T-helper 22 cell (primary cell): ENCODE measurements at regions not wholly inside any gene's neighbourhood (a gene's known extent, or its start where the extent isn't known, plus 50 kb on each side); places are given as distances from the start of the nearest gene placed in this dataset.

Source experiments
- DNase-seq: peaks from one replicate; pipeline ENCODE4 v3.0.0-alpha.2; 2020; ENCODE audit warnings: low read depth

GRCh38 chr6:166692723-166693302 is 65.8 kb upstream of the RPS6KA2 start:
- DNase-seq = no peak

- DNase-seq = no peak
Measured at GRCh38 chr6:166691746-166692145, 64.7 kb upstream of the RPS6KA2 start.

GRCh38 chr6:166691199-166691598 is 64.1 kb upstream of the RPS6KA2 start:
- DNase-seq = no peak

DNA sequence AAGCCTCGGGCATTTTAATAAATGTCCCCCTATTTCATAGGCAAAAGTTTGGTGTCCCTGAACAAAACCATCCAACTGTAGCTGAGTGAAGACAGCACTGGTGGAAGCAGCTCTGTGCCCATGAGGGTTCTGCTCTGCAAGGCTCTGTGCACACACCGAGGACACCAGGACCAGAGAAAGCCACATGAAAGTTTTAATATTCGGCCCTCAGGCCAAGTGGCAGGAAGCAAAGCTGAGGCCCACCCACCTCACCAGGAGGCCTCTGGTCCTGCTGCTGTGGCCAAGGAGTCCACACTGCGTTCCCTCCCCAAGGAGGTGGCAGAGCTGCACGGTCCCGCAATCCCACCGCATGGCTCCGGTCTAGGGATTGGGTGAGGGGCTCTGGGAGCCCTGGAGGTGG is 62.6 kb upstream of the RPS6KA2 start:
- no peak for DNase-seq

GRCh38 chr6:166688901-166689300 is 61.9 kb upstream of the RPS6KA2 start:
- no peak for DNase-seq

DNA sequence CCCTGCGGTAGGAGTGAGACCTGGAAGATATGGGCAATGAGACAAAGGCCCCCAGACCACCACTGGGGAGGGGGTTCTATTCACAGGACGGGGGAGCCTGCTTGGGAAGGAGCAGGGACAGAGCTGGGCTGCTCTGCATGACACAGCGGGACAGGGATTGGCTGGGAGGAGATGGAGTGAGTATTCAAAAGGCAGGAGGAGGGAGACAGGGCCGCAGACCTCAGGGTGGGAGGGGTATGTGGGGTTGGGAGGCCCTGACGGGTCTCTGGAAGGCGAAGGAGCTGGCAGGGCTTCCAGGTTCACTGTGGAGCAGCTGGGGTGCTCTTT is 60.8 kb upstream of the RPS6KA2 start:
- no peak for DNase-seq

DNA sequence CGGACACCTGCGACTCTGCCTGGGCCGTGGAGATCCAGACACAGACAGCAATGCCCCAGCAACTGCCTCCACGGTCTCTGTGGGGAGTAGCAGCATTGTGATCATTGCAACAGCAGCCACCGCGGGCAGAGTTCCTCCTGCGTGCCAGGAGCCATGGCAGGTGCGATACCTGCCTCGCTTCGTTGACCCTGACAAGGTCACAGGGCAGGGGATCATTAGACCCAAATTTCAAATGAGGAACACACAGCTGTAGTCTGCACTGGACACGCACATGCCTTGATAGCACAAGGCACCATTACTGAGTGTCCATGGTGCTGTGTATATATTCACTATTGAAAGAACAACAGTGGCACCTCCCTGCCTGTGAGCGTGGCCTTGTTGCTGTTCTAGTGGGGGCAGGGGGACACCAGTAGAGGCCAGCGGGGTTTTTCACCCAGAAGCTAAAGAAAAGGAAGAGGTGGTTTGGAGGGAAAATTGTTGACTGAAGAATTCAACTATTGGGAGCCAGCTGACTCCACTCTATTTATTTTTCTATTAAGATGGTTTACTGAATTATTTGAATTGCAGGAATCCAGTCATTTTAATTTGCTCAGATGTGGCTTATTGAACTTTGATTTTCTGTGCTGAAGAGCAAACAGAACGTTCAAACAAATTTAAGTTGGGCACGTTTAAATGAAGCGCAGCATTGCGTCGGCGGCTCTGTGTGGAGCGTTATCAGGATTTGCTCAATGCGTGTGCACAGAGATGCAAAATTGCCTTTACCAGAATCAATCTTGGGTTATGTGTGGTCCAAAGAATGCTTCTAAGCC is 60.2 kb upstream of the RPS6KA2 start:
- DNase-seq = no peak

GRCh38 chr6:166686317-166686716 is 59.3 kb upstream of the RPS6KA2 start:
- no peak for DNase-seq

GRCh38 chr6:166684866-166685265 is 57.8 kb upstream of the RPS6KA2 start:
- DNase-seq = no peak

DNA sequence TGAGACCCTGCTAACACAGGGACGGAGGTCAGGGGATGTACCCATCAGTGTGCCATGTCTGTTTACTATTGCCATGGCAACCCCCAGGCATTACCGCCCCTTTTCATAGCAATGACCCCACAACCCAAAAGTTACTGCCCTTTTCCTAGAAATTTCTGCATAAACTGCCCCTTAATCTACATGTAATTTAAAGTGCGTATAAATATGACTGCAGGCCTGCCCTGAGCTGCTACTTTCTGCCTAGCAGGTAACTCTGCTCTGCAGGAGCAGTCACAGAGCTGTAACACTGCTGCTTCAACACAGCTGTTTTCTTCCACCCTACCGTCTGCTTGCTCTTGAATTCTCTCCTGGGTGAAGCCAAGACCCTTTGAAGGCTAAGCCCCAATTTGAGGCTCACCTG is 57.1 kb upstream of the RPS6KA2 start:
- no peak for DNase-seq

DNA sequence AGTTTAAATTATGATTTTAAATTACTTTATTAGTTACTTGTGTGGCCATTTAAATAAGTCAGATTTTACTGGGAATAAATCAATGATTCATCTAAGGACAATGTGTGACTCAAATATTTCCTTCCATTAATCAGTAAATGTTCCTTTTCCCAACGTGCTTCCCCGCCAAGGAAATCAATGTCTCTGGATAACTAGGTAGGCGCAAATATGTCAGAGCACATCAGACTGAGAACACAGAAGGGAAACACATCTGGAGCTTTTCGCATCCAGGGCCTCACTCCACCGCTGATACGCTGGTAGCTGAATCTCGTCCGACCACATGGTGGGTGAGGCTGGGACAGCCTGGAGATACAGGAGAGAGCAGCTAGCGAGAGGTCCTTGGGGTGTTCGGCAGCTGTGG is 56.4 kb upstream of the RPS6KA2 start:
- no peak for DNase-seq

DNA sequence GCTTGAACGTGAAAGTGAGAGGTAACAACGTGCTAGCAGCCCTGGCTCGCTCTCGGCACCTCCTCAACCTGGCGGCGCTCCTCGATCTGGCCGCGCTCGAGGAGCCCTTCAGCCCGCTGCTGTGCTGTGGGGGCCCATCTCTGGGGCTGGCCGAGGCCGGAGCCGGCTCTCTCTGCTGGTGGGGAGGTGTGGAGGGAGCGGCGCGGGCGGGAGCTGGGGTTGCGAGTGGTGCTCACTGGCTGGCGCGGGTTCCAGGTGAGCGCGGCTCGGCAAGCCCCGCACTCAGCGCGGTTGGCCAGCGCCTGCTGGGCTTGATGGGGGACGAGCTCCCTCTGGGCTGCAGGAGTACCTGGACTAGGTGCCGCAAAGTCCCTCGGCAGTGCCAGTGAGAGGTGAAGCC is 52.5 kb upstream of the RPS6KA2 start:
- no peak for DNase-seq

DNA sequence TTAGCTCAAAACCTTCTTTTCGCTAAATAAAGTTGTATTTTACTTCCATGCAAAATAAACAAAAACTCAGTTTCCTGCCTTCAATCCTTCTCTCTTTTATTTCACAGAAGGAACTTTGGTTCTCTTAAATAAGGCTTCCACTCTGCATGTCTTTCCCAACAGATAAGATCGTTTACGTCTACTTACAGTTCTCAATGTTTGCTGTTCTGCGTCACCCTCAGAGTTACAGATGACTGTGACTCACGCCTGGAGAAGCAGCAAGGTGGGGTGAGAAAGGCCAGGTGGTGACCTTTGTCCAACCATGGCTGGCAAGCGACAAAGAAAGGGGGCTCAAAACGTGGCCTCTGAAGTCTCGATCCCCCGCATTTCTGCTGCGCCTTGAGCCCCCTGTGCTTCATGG is 51.4 kb upstream of the RPS6KA2 start:
- no peak for DNase-seq

GRCh38 chr6:166677941-166678340 is 50.9 kb upstream of the RPS6KA2 start:
- DNase-seq = no peak
